ENCODE measurements at regions not wholly inside any gene's neighbourhood (a gene's known extent, or its start where the extent isn't known, plus 50 kb on each side); places are given as distances from the start of the nearest gene placed in this dataset.
"Not testable (repeated sequence)": the region's sequence is repeated elsewhere in the genome, so short reads cannot be mapped to it uniquely, and the experiment has no call there.

GRCh38 chr15:69548395-69549180, 96.0 kb downstream of the RPLP1 start:
- CTCF ChIA-PET, result no interaction called here
- POLR2A ChIA-PET, result no interaction called here

- POLR2A ChIA-PET, result no interaction called here
- CTCF ChIA-PET, result no interaction called here
These were observed 98.9 kb downstream of the RPLP1 start for GRCh38 chr15:69551391-69552056.

GRCh38 chr15:69552057-69552815, 99.6 kb downstream of the RPLP1 start:
- ChIA-PET CTCF (no interaction called here), POLR2A (no interaction called here)

- CTCF ChIA-PET, result no interaction called here
- POLR2A ChIA-PET, result no interaction called here
These were observed 101.1 kb downstream of the RPLP1 start for GRCh38 chr15:69553686-69554085.

- CTCF ChIA-PET, result no interaction called here
- POLR2A ChIA-PET, result no interaction called here
These were observed 101.8 kb downstream of the RPLP1 start for GRCh38 chr15:69554279-69554961.

- CTCF ChIA-PET, result no interaction called here
- POLR2A ChIA-PET, result no interaction called here
These were observed 102.5 kb downstream of the RPLP1 start for GRCh38 chr15:69555080-69555479.

- CTCF ChIA-PET, result no interaction called here
- POLR2A ChIA-PET, result interaction anchor here (0.6 to 0.7 kb wide), 2 partner anchors 51 to 530 kb away, joined by 3 to 5 read pairs; no protein-coding TSS in a partner anchor
These were observed 103.7 kb downstream of the RPLP1 start for GRCh38 chr15:69556344-69556743.

- POLR2A ChIA-PET, result interaction anchor here (0.6 to 0.7 kb wide), 2 partner anchors 51 to 529 kb away, joined by 3 to 5 read pairs; no protein-coding TSS in a partner anchor
These were observed 104.5 kb downstream of the RPLP1 start for GRCh38 chr15:69557020-69557706.

GRCh38 chr15:69557707-69558409, 105.2 kb downstream of the RPLP1 start:
- ChIA-PET CTCF (no interaction called here), POLR2A (no interaction called here)

More at GRCh38 chr15:69557020-69557706, 104.5 kb downstream of the RPLP1 start:
- CTCF ChIA-PET, result no interaction called here

- ChIA-PET POLR2A (no interaction called here), CTCF (no interaction called here)
These were observed 107.0 kb downstream of the RPLP1 start for GRCh38 chr15:69559440-69560190.

GRCh38 chr15:69561071-69561784, 108.6 kb downstream of the RPLP1 start:
- ChIA-PET POLR2A (no interaction called here), CTCF (interaction anchor here (1.0 kb wide), 1 partner anchor 167 kb away, joined by 3 read pairs; no protein-coding TSS in a partner anchor)

GRCh38 chr15:69562116-69562515, 109.5 kb downstream of the RPLP1 start:
- ChIA-PET CTCF (interaction anchor here (1.0 kb wide), 1 partner anchor 166 kb away, joined by 3 read pairs; no protein-coding TSS in a partner anchor), POLR2A (interaction anchor here (0.6 kb wide), 1 partner anchor 749 kb away, joined by 3 read pairs; no protein-coding TSS in a partner anchor)

GRCh38 chr15:69562564-69562963, 109.9 kb downstream of the RPLP1 start:
- POLR2A ChIA-PET, result interaction anchor here (0.6 kb wide), 1 partner anchor 749 kb away, joined by 3 read pairs; no protein-coding TSS in a partner anchor
- CTCF ChIA-PET, result no interaction called here

- ChIA-PET CTCF (interaction anchor here (1.3 kb wide), 1 partner anchor 11 kb away, joined by 4 read pairs; no protein-coding TSS in a partner anchor), POLR2A (no interaction called here)
These were observed 112.5 kb downstream of the RPLP1 start for GRCh38 chr15:69565066-69565655.

GRCh38 chr15:69567238-69567760, 114.7 kb downstream of the RPLP1 start:
- CTCF ChIA-PET, POLR2A ChIA-PET: not testable (repeated sequence)

GRCh38 chr15:69568173-69569009, 115.8 kb downstream of the RPLP1 start:
- CTCF ChIA-PET, result no interaction called here

More at GRCh38 chr15:69568173-69569009, 115.8 kb downstream of the RPLP1 start:
- POLR2A ChIA-PET, result no interaction called here

All from activated CD8-positive, alpha-beta memory T cell treated with anti-CD3 and anti-CD28 coated beads for 36 hours (primary cell).